ENCODE measurements at regions not wholly inside any gene's neighbourhood (a gene's known extent, or its start where the extent isn't known, plus 50 kb on each side); places are given as distances from the start of the nearest gene placed in this dataset.

DNA sequence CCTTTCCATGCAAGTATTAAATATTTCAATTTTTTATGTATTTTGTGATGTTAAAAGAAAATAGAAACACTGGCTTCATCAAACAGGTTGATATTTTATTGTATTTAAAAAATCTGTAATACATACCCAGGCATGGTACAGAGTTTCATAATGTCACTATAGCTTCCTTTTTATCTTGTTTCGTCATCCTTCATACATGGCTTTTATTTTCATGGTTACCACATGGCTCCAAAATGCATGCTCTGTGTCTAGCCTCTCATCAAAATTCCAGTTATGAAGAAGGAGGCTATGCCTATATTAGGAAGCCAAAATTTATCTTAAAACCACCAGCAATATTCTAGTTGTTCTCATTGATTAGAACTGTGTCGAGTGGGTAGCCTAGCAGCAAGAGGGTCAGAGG is 464.8 kb downstream of the BTG1 start:
- TF ChIP-seq, protein P1, sequence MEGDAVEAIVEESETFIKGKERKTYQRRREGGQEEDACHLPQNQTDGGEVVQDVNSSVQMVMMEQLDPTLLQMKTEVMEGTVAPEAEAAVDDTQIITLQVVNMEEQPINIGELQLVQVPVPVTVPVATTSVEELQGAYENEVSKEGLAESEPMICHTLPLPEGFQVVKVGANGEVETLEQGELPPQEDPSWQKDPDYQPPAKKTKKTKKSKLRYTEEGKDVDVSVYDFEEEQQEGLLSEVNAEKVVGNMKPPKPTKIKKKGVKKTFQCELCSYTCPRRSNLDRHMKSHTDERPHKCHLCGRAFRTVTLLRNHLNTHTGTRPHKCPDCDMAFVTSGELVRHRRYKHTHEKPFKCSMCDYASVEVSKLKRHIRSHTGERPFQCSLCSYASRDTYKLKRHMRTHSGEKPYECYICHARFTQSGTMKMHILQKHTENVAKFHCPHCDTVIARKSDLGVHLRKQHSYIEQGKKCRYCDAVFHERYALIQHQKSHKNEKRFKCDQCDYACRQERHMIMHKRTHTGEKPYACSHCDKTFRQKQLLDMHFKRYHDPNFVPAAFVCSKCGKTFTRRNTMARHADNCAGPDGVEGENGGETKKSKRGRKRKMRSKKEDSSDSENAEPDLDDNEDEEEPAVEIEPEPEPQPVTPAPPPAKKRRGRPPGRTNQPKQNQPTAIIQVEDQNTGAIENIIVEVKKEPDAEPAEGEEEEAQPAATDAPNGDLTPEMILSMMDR (conservative IDR thresholded peaks at IDR 0.05) = no peak
- TF ChIP-seq ZFX (IDR thresholded peaks at IDR 0.05) = no peak
